ENCODE measurements at regions not wholly inside any gene's neighbourhood (a gene's known extent, or its start where the extent isn't known, plus 50 kb on each side); places are given as distances from the start of the nearest gene placed in this dataset.

- TF ChIP-seq CTCF (conservative IDR thresholded peaks at IDR 0.05; ENCODE audit: low read depth in 2 of 2) (no peak), EZH2 (IDR thresholded peaks at IDR 0.05; ENCODE audit: low read depth, unreplicated experiment) (no peak), EZH2phosphoT487 (IDR thresholded peaks at IDR 0.05; ENCODE audit: unreplicated experiment) (no peak), POLR2AphosphoS5 (IDR thresholded peaks at IDR 0.05; ENCODE audit: low read depth) (no peak), REST (IDR thresholded peaks at IDR 0.05; ENCODE audit: unreplicated experiment) (no peak), CREB1 (CRISPR knock-in tag; IDR thresholded peaks at IDR 0.05; ENCODE audit: low read depth) (no peak), JUNB (IDR thresholded peaks at IDR 0.05; ENCODE audit: unreplicated experiment) (no peak), ZNF331 (CRISPR knock-in tag; IDR thresholded peaks at IDR 0.05; ENCODE audit: low read depth) (no peak)
- TF ChIP-seq, protein P1, sequence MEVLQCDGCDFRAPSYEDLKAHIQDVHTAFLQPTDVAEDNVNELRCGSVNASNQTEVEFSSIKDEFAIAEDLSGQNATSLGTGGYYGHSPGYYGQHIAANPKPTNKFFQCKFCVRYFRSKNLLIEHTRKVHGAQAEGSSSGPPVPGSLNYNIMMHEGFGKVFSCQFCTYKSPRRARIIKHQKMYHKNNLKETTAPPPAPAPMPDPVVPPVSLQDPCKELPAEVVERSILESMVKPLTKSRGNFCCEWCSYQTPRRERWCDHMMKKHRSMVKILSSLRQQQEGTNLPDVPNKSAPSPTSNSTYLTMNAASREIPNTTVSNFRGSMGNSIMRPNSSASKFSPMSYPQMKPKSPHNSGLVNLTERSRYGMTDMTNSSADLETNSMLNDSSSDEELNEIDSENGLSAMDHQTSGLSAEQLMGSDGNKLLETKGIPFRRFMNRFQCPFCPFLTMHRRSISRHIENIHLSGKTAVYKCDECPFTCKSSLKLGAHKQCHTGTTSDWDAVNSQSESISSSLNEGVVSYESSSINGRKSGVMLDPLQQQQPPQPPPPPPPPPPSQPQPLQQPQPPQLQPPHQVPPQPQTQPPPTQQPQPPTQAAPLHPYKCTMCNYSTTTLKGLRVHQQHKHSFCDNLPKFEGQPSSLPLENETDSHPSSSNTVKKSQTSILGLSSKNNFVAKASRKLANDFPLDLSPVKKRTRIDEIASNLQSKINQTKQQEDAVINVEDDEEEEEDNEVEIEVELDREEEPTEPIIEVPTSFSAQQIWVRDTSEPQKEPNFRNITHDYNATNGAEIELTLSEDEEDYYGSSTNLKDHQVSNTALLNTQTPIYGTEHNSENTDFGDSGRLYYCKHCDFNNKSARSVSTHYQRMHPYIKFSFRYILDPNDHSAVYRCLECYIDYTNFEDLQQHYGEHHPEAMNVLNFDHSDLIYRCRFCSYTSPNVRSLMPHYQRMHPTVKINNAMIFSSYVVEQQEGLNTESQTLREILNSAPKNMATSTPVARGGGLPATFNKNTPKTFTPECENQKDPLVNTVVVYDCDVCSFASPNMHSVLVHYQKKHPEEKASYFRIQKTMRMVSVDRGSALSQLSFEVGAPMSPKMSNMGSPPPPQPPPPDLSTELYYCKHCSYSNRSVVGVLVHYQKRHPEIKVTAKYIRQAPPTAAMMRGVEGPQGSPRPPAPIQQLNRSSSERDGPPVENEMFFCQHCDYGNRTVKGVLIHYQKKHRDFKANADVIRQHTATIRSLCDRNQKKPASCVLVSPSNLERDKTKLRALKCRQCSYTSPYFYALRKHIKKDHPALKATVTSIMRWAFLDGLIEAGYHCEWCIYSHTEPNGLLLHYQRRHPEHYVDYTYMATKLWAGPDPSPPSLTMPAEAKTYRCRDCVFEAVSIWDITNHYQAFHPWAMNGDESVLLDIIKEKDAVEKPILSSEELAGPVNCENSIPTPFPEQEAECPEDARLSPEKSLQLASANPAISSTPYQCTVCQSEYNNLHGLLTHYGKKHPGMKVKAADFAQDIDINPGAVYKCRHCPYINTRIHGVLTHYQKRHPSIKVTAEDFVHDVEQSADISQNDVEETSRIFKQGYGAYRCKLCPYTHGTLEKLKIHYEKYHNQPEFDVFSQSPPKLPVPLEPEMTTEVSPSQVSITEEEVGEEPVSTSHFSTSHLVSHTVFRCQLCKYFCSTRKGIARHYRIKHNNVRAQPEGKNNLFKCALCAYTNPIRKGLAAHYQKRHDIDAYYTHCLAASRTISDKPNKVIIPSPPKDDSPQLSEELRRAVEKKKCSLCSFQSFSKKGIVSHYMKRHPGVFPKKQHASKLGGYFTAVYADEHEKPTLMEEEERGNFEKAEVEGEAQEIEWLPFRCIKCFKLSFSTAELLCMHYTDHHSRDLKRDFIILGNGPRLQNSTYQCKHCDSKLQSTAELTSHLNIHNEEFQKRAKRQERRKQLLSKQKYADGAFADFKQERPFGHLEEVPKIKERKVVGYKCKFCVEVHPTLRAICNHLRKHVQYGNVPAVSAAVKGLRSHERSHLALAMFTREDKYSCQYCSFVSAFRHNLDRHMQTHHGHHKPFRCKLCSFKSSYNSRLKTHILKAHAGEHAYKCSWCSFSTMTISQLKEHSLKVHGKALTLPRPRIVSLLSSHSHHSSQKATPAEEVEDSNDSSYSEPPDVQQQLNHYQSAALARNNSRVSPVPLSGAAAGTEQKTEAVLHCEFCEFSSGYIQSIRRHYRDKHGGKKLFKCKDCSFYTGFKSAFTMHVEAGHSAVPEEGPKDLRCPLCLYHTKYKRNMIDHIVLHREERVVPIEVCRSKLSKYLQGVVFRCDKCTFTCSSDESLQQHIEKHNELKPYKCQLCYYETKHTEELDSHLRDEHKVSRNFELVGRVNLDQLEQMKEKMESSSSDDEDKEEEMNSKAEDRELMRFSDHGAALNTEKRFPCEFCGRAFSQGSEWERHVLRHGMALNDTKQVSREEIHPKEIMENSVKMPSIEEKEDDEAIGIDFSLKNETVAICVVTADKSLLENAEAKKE (CRISPR knock-in tag; IDR thresholded peaks at IDR 0.05), result no peak
These were observed 349.9 kb upstream of the ZNF521 start for GRCh38 chr18:25701821-25702220.

Data from GM23338 (cell line).